GM23338 (cell line): ENCODE measurements at regions not wholly inside any gene's neighbourhood (a gene's known extent, or its start where the extent isn't known, plus 50 kb on each side); places are given as distances from the start of the nearest gene placed in this dataset.

Experiments
- ATAC-seq: fragments of 200-7000 bp; cut with Tn5 transposase; 3 replicates; pipeline ENCODE4 v1.9.1; 2020
- DNase-seq: peaks from one replicate; pipeline ENCODE4 v3.0.0-alpha.2; 2015; ENCODE audit warnings: low spot score
- H2AFZ ChIP-seq: fragments of 200-600 bp; sonication (generic); 2 replicates; pipeline ENCODE4 v1.8.0; 2016; ENCODE audit warnings: antibody characterized with exemption, mild to moderate bottlenecking, moderate library complexity
- H3F3A ChIP-seq: fragments of 200-600 bp; sonication (generic); replicated peaks from 2 replicates; pipeline ENCODE4 v1.8.0; 2017; ENCODE audit warnings: antibody characterized with exemption, mixed run types, low read depth
- H3K27ac ChIP-seq: fragments of 200-600 bp; sonication (generic); 2 replicates; pipeline ENCODE4 v1.6.1; 2016; ENCODE audit warnings: low read depth
- H3K27me3 ChIP-seq: fragments of 200-600 bp; sonication (generic); 2 replicates; pipeline ENCODE4 v1.8.0; 2016; ENCODE audit warnings: mild to moderate bottlenecking, mixed run types, moderate library complexity; ENCODE audit not compliant: insufficient read depth
- H3K36me3 ChIP-seq: fragments of 200-600 bp; sonication (generic); 2 replicates; pipeline ENCODE4 v1.8.0; 2016; ENCODE audit warnings: mild to moderate bottlenecking; ENCODE audit not compliant: insufficient read depth
- H3K4me1 ChIP-seq: fragments of 200-600 bp; sonication (generic); 2 replicates; pipeline ENCODE4 v1.8.0; 2016; ENCODE audit warnings: mild to moderate bottlenecking, moderate library complexity; ENCODE audit not compliant: insufficient read depth
- H3K4me2 ChIP-seq: fragments of 200-600 bp; sonication (generic); 2 replicates; pipeline ENCODE4 v1.7.1; 2017; ENCODE audit warnings: mixed run types
- H3K4me3 ChIP-seq: fragments of 200-600 bp; sonication (generic); 2 replicates; pipeline ENCODE4 v1.6.1; 2016; ENCODE audit warnings: mixed run types
- H3K79me2 ChIP-seq: fragments of 200-600 bp; sonication (generic); replicated peaks from 2 replicates; pipeline ENCODE4 v1.8.0; 2017; ENCODE audit warnings: mild to moderate bottlenecking; ENCODE audit not compliant: insufficient read depth
- H3K9me2 ChIP-seq: fragments of 200-600 bp; sonication (generic); 2 replicates; pipeline ENCODE4 v1.8.0; 2017; ENCODE audit not compliant: insufficient read depth
- H4K20me1 ChIP-seq: fragments of 200-600 bp; sonication (generic); replicated peaks from 2 replicates; pipeline ENCODE4 v1.8.0; 2017; ENCODE audit warnings: mild to moderate bottlenecking; ENCODE audit not compliant: insufficient read depth
- H3K27ac Mint-ChIP-seq: 2 replicates; pipeline ENCODE4 v1.8.0; 2020; ENCODE audit warnings: inconsistent platforms, mild to moderate bottlenecking, moderate library complexity, mixed read lengths
- H3K27me3 Mint-ChIP-seq: 3 replicates; pipeline ENCODE4 v1.8.0; 2022; ENCODE audit warnings: low read depth, mild to moderate bottlenecking, moderate library complexity, mixed read lengths, inconsistent platforms; ENCODE audit not compliant: insufficient read depth, poor library complexity
- H3K36me3 Mint-ChIP-seq: 3 replicates; pipeline ENCODE4 v1.8.0; 2021; ENCODE audit warnings: low read depth, mild to moderate bottlenecking, inconsistent platforms, moderate library complexity, mixed read lengths
- H3K4me1 Mint-ChIP-seq: 3 replicates; pipeline ENCODE4 v1.8.0; 2020; ENCODE audit warnings: mild to moderate bottlenecking, inconsistent platforms, mixed read lengths
- H3K4me3 Mint-ChIP-seq: 3 replicates; pipeline ENCODE4 v1.8.0; 2021; ENCODE audit warnings: moderate library complexity, mild to moderate bottlenecking, inconsistent platforms, mixed read lengths
- H3K9me3 Mint-ChIP-seq: 3 replicates; pipeline ENCODE4 v1.8.0; 2020; ENCODE audit warnings: moderate library complexity, mild to moderate bottlenecking, inconsistent platforms, mixed read lengths
- CREB1 ChIP-seq: fragments of 250-450 bp; sonication (Bioruptor Pico); IDR thresholded peaks from 2 replicates; pipeline ENCODE4 v1.5.0; 2020; ENCODE audit warnings: low read depth, mild to moderate bottlenecking, moderate library complexity
- CTCF ChIP-seq, 2 experiments: fragments of 200-600 bp in 1 of 2; sonication (generic) in 1 of 2; conservative IDR thresholded peaks; 2 replicates each; pipeline versions ENCODE4 v1.5.1 to v1.6.1; 2016 to 2017; ENCODE audit warnings: antibody characterized with exemption in 2 of 2, low read depth in 2 of 2, mild to moderate bottlenecking in 2 of 2, moderate library complexity in 1 of 2
- ETS1 ChIP-seq: IDR thresholded peaks from 2 replicates; pipeline ENCODE4 v1.6.1; 2016; ENCODE audit warnings: antibody characterized with exemption
- EZH2 ChIP-seq: fragments of 200-600 bp; sonication (generic); IDR thresholded peaks from one replicate; pipeline ENCODE4 v1.8.0; 2017; ENCODE audit warnings: antibody characterized with exemption, mild to moderate bottlenecking, low read depth; ENCODE audit not compliant: unreplicated experiment
- EZH2phosphoT487 ChIP-seq: fragments of 200-600 bp; sonication (generic); IDR thresholded peaks from one replicate; pipeline ENCODE4 v1.8.1; 2018; ENCODE audit warnings: antibody characterized with exemption; ENCODE audit not compliant: unreplicated experiment
- JUNB ChIP-seq: IDR thresholded peaks from one replicate; pipeline ENCODE4 v1.6.1; 2016; ENCODE audit warnings: antibody characterized with exemption; ENCODE audit not compliant: unreplicated experiment
- NANOG ChIP-seq: IDR thresholded peaks from 2 replicates; pipeline ENCODE4 v1.6.1; 2016; ENCODE audit warnings: antibody characterized with exemption, borderline replicate concordance
- POLR2AphosphoS5 ChIP-seq: IDR thresholded peaks from 2 replicates; pipeline ENCODE4 v1.6.1; 2016; ENCODE audit warnings: antibody characterized with exemption, low read depth
- STAT1 ChIP-seq: IDR thresholded peaks from one replicate; pipeline ENCODE4 v1.6.1; 2016; ENCODE audit warnings: antibody characterized with exemption; ENCODE audit not compliant: unreplicated experiment
- ZNF114 ChIP-seq: fragments of 250-450 bp; sonication (Bioruptor Pico); IDR thresholded peaks from 2 replicates; pipeline ENCODE4 v1.5.0; 2020; ENCODE audit warnings: mild to moderate bottlenecking, moderate library complexity
- ZNF331 ChIP-seq: fragments of 250-450 bp; sonication (Bioruptor Pico); IDR thresholded peaks from 2 replicates; pipeline ENCODE4 v1.5.0; 2020; ENCODE audit warnings: low read depth, mild to moderate bottlenecking, moderate library complexity
- ZNF462 ChIP-seq: fragments of 250-450 bp; sonication (Bioruptor Pico); IDR thresholded peaks from 2 replicates; pipeline ENCODE4 v1.5.0; 2020; ENCODE audit warnings: mild to moderate bottlenecking, moderate library complexity

- TF ChIP-seq ZNF331 (CRISPR knock-in tag) (no peak), CREB1 (CRISPR knock-in tag) (no peak), ETS1 (no peak), CTCF (conservative IDR thresholded peaks at IDR 0.05; ENCODE audit: low read depth in 2 of 2) (no peak), STAT1 (no peak), ZNF114 (CRISPR knock-in tag) (no peak)
Observed at GRCh38 chr5:125070961-125071360, 324.5 kb upstream of the ZNF608 start (continued).

GRCh38 chr5:125073090-125073489 lies 326.7 kb upstream of the ZNF608 start:
- Histone ChIP-seq H2AFZ (no peak overlapping the region), H3K9me2 (no peaks in the 10 kb centered on the region), H3K27me3 (no peaks in the 10 kb centered on the region), H3F3A (no peaks in the 10 kb centered on the region), H3K79me2 (no peaks in the 10 kb centered on the region), H3K4me3 (no peak overlapping the region), H3K27ac (no peak overlapping the region), H3K4me1 (no peaks in the 10 kb centered on the region), H3K36me3 (peaks cover 15% of the 10 kb centered on the region; the same call in 1 of the 2 replicates), H4K20me1 (no peaks in the 10 kb centered on the region), H3K4me2 (no peak overlapping the region)
- no peaks in the 10 kb centered on the region for H3K27me3 Mint-ChIP-seq
- peaks cover 44% of the 10 kb centered on the region for H3K36me3 Mint-ChIP-seq
- ATAC-seq (no peak), DNase-seq (no peak)
- H3K4me3 Mint-ChIP-seq: no peak overlapping the region
- no peaks in the 10 kb centered on the region for H3K4me1 Mint-ChIP-seq
- no peak overlapping the region for H3K27ac Mint-ChIP-seq
- peaks cover 54% of the 10 kb centered on the region for H3K9me3 Mint-ChIP-seq
- no peak for TF ChIP-seq ZNF462 (CRISPR knock-in tag)
- TF ChIP-seq POLR2AphosphoS5: no peak
- no peak for TF ChIP-seq EZH2phosphoT487
- TF ChIP-seq ZNF114 (CRISPR knock-in tag): no peak
- no peak for TF ChIP-seq ZNF331 (CRISPR knock-in tag)
- no peak for TF ChIP-seq EZH2
- TF ChIP-seq CREB1 (CRISPR knock-in tag): no peak
- no peak for TF ChIP-seq JUNB
- no peak for TF ChIP-seq NANOG
- TF ChIP-seq CTCF (conservative IDR thresholded peaks at IDR 0.05; ENCODE audit: low read depth in 2 of 2): no peak
